Thyroid gland (tissue), 4 donors: ENCODE measurements at regions not wholly inside any gene's neighbourhood (a gene's known extent, or its start where the extent isn't known, plus 50 kb on each side); places are given as distances from the start of the nearest gene placed in this dataset.

Source experiments
- POLR2A ChIP-seq, 2 donors: fragments of 450-650 bp; IDR thresholded peaks; one replicate each; pipeline ENCODE4 v1.6.1; 2017; ENCODE audit warnings: antibody characterized with exemption in 2 of 2, mild to moderate bottlenecking in 2 of 2, moderate library complexity in 1 of 2
- TF ChIP-seq, protein P1 (sequence below), 6 experiments: fragments of 200-600 bp in 3 of 6; fragments of 450-650 bp in 3 of 6; sonication (generic) in 3 of 6; IDR thresholded peaks; one replicate each; pipeline ENCODE4 v1.5.1; 2016 to 2019; ENCODE audit warnings: antibody characterized with exemption in 6 of 6, mild to moderate bottlenecking in 2 of 6, inconsistent platforms in 1 of 6, moderate library complexity in 1 of 6

DNA sequence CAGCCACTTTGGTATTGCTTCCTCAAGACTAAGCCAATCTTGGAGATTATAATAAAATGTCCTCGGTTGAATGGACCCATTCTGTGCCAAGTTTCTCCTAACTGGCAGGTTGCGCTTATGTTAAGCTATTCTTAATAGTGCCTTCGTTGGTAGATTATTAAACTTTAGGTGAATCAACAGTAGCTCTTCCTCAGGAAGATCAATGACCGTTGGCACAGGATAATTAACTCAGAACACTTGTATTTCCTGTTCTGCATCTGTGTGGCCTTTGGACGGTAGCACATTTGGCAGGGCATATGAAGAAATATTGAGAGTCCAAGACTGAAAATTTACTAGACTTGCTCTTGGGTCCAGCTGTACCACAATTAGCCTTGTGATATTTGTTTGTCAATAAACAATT lies 402.9 kb downstream of the MLLT3 start:
- no peak for TF ChIP-seq POLR2A (IDR thresholded peaks at IDR 0.05)
- TF ChIP-seq, protein P1, sequence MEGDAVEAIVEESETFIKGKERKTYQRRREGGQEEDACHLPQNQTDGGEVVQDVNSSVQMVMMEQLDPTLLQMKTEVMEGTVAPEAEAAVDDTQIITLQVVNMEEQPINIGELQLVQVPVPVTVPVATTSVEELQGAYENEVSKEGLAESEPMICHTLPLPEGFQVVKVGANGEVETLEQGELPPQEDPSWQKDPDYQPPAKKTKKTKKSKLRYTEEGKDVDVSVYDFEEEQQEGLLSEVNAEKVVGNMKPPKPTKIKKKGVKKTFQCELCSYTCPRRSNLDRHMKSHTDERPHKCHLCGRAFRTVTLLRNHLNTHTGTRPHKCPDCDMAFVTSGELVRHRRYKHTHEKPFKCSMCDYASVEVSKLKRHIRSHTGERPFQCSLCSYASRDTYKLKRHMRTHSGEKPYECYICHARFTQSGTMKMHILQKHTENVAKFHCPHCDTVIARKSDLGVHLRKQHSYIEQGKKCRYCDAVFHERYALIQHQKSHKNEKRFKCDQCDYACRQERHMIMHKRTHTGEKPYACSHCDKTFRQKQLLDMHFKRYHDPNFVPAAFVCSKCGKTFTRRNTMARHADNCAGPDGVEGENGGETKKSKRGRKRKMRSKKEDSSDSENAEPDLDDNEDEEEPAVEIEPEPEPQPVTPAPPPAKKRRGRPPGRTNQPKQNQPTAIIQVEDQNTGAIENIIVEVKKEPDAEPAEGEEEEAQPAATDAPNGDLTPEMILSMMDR (IDR thresholded peaks at IDR 0.05): no peak
